ENCODE measurements at regions not wholly inside any gene's neighbourhood (a gene's known extent, or its start where the extent isn't known, plus 50 kb on each side); places are given as distances from the start of the nearest gene placed in this dataset.
"Not testable (repeated sequence)": the region's sequence is repeated elsewhere in the genome, so short reads cannot be mapped to it uniquely, and the experiment has no call there.

DNA sequence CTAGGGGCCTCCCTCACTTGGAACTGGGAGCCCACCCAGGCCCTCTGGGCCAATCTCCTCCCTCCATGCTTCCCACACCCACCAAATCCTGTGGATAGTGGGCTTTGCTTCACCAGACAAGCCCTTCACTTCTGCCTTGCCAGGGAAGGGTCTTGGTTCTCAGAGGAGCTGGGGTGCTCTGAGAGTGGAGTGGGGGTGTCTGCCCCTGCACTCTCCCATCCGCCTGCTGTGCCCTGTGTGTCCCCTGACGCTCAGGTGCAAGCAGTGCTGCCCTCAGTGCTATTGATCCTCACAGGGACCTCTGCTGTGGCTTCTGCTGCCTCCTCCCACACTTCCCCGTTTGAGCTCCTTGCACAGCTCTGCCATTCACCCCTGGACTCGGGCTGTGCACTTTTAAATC is 117.3 kb upstream of the NKX1-1 start:
- intact Hi-C loops (cut with DNase I; ENCODE audit: low total_unique reads): no loop called here
- Histone ChIP-seq H3K36me3 (no peaks in the 10 kb centered on the region), H3K27me3 (replicated peaks in 1 of 7) (peaks cover 0 to 68% (median 20%) of the 10 kb centered on the region in 7 donors), H3K27ac (no peak overlapping the region), H3K4me1 (peaks cover 0 to 9% (median 5%) of the 10 kb centered on the region in 6 donors), H3K4me3 (no peak overlapping the region), H3K9me3 (peaks cover 0 to 13% (median 3%) of the 10 kb centered on the region in 8 donors)
- 56 to 79% (median 63%) methylated on average over 4 of the region's 4 CpGs for WGBS, 5 donors
- peak; percentile 51 for DNase-seq
- TF ChIP-seq POLR2AphosphoS5 (IDR thresholded peaks at IDR 0.05) (no peak), POLR2A (IDR thresholded peaks at IDR 0.05) (no peak)
- TF ChIP-seq, protein P1, sequence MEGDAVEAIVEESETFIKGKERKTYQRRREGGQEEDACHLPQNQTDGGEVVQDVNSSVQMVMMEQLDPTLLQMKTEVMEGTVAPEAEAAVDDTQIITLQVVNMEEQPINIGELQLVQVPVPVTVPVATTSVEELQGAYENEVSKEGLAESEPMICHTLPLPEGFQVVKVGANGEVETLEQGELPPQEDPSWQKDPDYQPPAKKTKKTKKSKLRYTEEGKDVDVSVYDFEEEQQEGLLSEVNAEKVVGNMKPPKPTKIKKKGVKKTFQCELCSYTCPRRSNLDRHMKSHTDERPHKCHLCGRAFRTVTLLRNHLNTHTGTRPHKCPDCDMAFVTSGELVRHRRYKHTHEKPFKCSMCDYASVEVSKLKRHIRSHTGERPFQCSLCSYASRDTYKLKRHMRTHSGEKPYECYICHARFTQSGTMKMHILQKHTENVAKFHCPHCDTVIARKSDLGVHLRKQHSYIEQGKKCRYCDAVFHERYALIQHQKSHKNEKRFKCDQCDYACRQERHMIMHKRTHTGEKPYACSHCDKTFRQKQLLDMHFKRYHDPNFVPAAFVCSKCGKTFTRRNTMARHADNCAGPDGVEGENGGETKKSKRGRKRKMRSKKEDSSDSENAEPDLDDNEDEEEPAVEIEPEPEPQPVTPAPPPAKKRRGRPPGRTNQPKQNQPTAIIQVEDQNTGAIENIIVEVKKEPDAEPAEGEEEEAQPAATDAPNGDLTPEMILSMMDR (IDR thresholded peaks at IDR 0.05 in 8 of 11, conservative IDR thresholded peaks at IDR 0.05 in 3 of 11): no peak

DNA sequence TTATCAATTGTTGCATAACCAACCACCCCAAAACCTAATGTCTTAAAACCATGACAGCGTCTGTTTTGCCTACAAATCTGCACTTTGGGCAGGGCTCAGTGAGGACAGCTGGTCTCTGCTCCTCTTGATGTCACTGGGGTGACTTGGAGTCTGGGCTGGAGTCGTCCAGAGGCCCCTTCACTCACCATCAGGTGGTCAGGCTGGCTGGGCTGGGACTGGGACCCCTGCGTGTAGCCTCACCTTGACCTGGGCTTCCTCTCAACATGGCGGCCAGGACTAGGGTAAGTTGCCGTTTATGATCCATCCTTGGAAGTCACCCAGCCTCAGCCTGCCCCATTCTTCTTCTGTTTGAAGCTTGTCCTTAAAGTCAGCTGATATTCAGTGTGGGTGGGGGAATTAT is 116.8 kb upstream of the NKX1-1 start:
- Histone ChIP-seq H3K36me3 (no peaks in the 10 kb centered on the region), H3K27me3 (replicated peaks in 1 of 7) (peaks cover 0 to 69% (median 25%) of the 10 kb centered on the region in 7 donors), H3K27ac (no peak overlapping the region), H3K4me1 (peaks cover 0 to 9% (median 5%) of the 10 kb centered on the region in 6 donors), H3K4me3 (no peak overlapping the region), H3K9me3 (peaks cover 0 to 13% (median 3%) of the 10 kb centered on the region in 8 donors)
- TF ChIP-seq, protein P1 (IDR thresholded peaks at IDR 0.05 in 8 of 11, conservative IDR thresholded peaks at IDR 0.05 in 3 of 11): no peak
- TF ChIP-seq POLR2AphosphoS5 (IDR thresholded peaks at IDR 0.05): no peak
- TF ChIP-seq POLR2A (IDR thresholded peaks at IDR 0.05): no peak
- WGBS, 5 donors: 70 to 96% (median 86%) methylated on average over 3 to 5 of the region's 5 CpGs
- intact Hi-C loops (cut with DNase I; ENCODE audit: low total_unique reads): no loop called here
- DNase-seq: peak; percentile 28

DNA sequence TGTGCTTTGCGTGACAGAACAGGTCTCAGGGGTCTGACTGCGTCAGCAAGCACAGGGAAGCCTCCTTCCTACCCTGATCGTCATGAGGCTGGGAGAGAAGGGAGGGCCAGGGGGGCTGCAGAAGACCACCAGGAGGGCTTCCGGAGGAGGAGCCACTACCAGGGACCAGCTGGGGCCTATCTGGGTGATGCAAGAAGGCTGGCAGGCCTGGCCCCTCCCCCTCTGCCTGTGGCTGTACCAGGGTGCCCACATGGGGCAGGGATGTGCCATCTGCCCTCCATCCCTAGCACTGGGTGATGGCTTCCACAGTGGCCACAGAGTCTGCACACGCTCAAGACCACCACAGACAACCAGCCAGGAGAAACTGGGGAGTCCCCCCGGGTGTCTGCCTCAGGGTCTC is 116.4 kb upstream of the NKX1-1 start:
- Histone ChIP-seq H3K27me3 (replicated peaks in 1 of 7) (peaks cover 0 to 73% (median 29%) of the 10 kb centered on the region in 7 donors), H3K4me1 (peaks cover 0 to 9% (median 5%) of the 10 kb centered on the region in 6 donors), H3K4me3 (no peak overlapping the region), H3K9me3 (peaks cover 0 to 13% (median 3%) of the 10 kb centered on the region in 8 donors), H3K27ac (no peak overlapping the region), H3K36me3 (no peaks in the 10 kb centered on the region)
- DNase-seq: peak; percentile 51
- WGBS, 5 donors: 75 to 93% (median 89%) methylated on average over 5 to 6 of the region's 6 CpGs
- TF ChIP-seq POLR2A (IDR thresholded peaks at IDR 0.05) (no peak), POLR2AphosphoS5 (IDR thresholded peaks at IDR 0.05) (no peak)
- TF ChIP-seq, protein P1 (IDR thresholded peaks at IDR 0.05 in 8 of 11, conservative IDR thresholded peaks at IDR 0.05 in 3 of 11): no peak
- intact Hi-C loops (cut with DNase I; ENCODE audit: low total_unique reads): no loop called here

DNA sequence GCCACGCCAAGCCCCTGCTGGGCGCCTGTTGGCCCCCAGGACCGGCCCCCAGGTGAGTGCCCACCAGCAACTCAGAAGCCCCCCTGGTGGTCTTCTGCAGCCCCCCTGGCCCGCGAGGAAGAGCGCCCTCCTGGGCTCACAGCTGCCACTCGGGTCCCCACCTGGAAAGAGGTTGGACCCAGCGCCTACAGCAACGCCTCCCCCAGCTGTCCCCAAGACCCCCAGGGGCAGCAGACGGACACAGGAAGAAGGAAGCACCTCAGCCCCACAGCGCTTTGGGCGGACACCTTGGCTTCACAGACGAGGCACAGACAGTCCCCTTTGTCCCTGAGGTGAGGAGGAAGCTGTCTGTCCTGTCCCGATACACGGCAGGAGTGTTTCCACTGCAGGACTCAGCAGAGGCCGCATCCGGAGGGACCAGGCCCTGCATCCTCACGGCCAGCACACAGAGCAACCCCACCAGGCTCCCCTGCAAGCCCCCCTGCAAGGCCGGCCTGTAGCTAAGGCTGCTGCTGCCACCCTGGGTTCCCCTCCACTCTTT is 115.6 kb upstream of the NKX1-1 start:
- Histone ChIP-seq H3K4me3 (no peak overlapping the region), H3K9me3 (peaks cover 0 to 13% (median 3%) of the 10 kb centered on the region in 8 donors), H3K36me3 (no peaks in the 10 kb centered on the region), H3K27me3 (replicated peaks in 1 of 7) (peaks cover 0 to 80% (median 29%) of the 10 kb centered on the region in 7 donors), H3K4me1 (peaks cover 0 to 9% (median 5%) of the 10 kb centered on the region in 6 donors), H3K27ac (no peak overlapping the region)
- intact Hi-C loops (cut with DNase I; ENCODE audit: low total_unique reads): no loop called here
- TF ChIP-seq, protein P1 (IDR thresholded peaks at IDR 0.05 in 8 of 11, conservative IDR thresholded peaks at IDR 0.05 in 3 of 11): no peak
- TF ChIP-seq POLR2AphosphoS5 (IDR thresholded peaks at IDR 0.05): no peak
- 81 to 84% (median 82%) methylated on average over 8 to 19 of the region's 19 CpGs for WGBS, 5 donors
- DNase-seq: peak; percentile 67

DNA sequence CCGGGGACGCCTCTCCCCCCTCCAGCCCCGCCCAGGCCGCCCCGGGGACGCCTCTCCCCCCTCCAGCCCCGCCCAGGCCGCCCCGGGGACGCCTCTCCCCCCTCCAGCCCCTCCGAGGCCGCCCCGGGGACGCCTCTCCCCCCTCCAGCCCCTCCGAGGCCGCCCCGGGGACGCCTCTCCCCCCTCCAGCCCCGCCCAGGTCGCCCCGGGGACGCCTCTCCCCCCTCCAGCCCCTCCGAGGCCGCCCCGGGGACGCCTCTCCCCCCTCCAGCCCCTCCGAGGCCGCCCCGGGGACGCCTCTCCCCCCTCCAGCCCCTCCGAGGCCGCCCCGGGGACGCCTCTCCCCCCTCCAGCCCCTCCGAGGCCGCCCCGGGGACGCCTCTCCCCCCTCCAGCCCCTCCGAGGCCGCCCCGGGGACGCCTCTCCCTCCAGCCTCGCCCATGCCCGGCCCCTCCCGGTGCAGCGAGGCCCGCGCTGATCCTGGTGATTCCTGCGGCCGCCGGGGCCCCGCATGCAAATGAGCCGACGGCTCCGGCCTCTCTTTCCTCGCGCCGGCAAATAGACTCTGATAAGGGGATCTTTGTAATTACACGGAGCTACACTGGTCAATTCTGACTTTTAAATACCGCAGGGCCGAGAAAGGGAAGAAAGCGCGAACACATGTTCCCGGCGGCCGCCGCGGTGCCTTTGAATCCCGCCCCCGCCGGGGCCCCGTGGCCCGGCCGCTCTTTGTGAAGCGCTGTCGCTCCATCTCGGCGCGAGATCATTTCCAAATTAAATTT is 114.7 kb upstream of the NKX1-1 start:
- WGBS, 5 donors: 2 to 28% (median 13%) methylated on average over 5 to 67 of the region's 79 CpGs
- intact Hi-C loops (cut with DNase I; ENCODE audit: low total_unique reads); H3K36me3 ChIP-seq; H3K4me1 ChIP-seq: not testable (repeated sequence)
- H3K27ac ChIP-seq: peak overlapping the region in 1 of 8 donors; percentile 70
- H3K9me3 ChIP-seq: peaks cover 0 to 13% (median 3%) of the 10 kb centered on the region in 8 donors
- peaks cover 0 to 89% (median 29%) of the 10 kb centered on the region in 7 donors for H3K27me3 ChIP-seq (replicated peaks in 1 of 7)
- DNase-seq: peak; percentile 76
- peak overlapping the region in 5 of 8 donors; percentile 20 to 60 (median 26) for H3K4me3 ChIP-seq
